DOHH2 (cell line): ENCODE measurements at regions not wholly inside any gene's neighbourhood (a gene's known extent, or its start where the extent isn't known, plus 50 kb on each side); places are given as distances from the start of the nearest gene placed in this dataset.
"Not testable (repeated sequence)": the region's sequence is repeated elsewhere in the genome, so short reads cannot be mapped to it uniquely, and the experiment has no call there.

Experiments
- H3F3A ChIP-seq: fragments of 200-600 bp; sonication (generic), shearing (Covaris generic); 2 replicates; pipeline ENCODE4 v1.6.0; 2016; ENCODE audit warnings: antibody characterized with exemption, mild to moderate bottlenecking; ENCODE audit not compliant: control insufficient read depth, insufficient read depth
- H3K27ac ChIP-seq: fragments of 200-600 bp; sonication (generic); 2 replicates; pipeline ENCODE4 v1.5.1; 2014; ENCODE audit warnings: low read depth, mild to moderate bottlenecking, low read length, moderate library complexity
- H3K27me3 ChIP-seq: fragments of 200-600 bp; sonication (generic); 2 replicates; pipeline ENCODE4 v1.6.1; 2014; ENCODE audit warnings: mild to moderate bottlenecking, low read length, mixed read lengths; ENCODE audit not compliant: control insufficient read depth
- H3K36me3 ChIP-seq: fragments of 200-600 bp; sonication (generic); 2 replicates; pipeline ENCODE4 v1.6.1; 2014; ENCODE audit warnings: mild to moderate bottlenecking, low read length, moderate library complexity, mixed read lengths; ENCODE audit not compliant: control insufficient read depth
- H3K4me1 ChIP-seq: fragments of 200-600 bp; sonication (generic); 2 replicates; pipeline ENCODE4 v1.6.1; 2014; ENCODE audit warnings: mild to moderate bottlenecking, low read length, mixed read lengths; ENCODE audit not compliant: control insufficient read depth
- H3K4me2 ChIP-seq: fragments of 200-600 bp; sonication (generic); 2 replicates; pipeline ENCODE4 v1.6.0; 2014; ENCODE audit warnings: mild to moderate bottlenecking, low read length, moderate library complexity
- H3K4me3 ChIP-seq: fragments of 200-600 bp; sonication (generic); 2 replicates; pipeline ENCODE4 v1.5.1; 2014; ENCODE audit warnings: mild to moderate bottlenecking, low read length, mixed read lengths
- H3K79me2 ChIP-seq: fragments of 200-600 bp; sonication (generic); 2 replicates; pipeline ENCODE4 v1.6.1; 2014; ENCODE audit warnings: mild to moderate bottlenecking, low read length, mixed read lengths; ENCODE audit not compliant: control insufficient read depth
- H3K9me2 ChIP-seq: fragments of 200-600 bp; sonication (generic); replicated peaks from 2 replicates; pipeline ENCODE4 v1.6.1; 2014; ENCODE audit warnings: mild to moderate bottlenecking, low read length, mixed read lengths; ENCODE audit not compliant: control insufficient read depth
- H3K9me3 ChIP-seq: fragments of 200-600 bp; sonication (generic); 2 replicates; pipeline ENCODE4 v1.6.1; 2014; ENCODE audit warnings: antibody characterized with exemption, low read length, mixed read lengths; ENCODE audit not compliant: control insufficient read depth, insufficient read depth
- H4K20me1 ChIP-seq: fragments of 200-600 bp; sonication (generic); 2 replicates; pipeline ENCODE4 v1.6.0; 2014; ENCODE audit warnings: low read depth, mild to moderate bottlenecking, antibody characterized with exemption, low read length, moderate library complexity; ENCODE audit not compliant: control insufficient read depth, insufficient read depth
- EZH2phosphoT487 ChIP-seq: fragments of 200-600 bp; sonication (generic); IDR thresholded peaks from 2 replicates; pipeline ENCODE4 v1.6.1; 2017; ENCODE audit warnings: borderline replicate concordance, mild to moderate bottlenecking, antibody characterized with exemption, low read length, moderate library complexity, mixed read lengths
- TF ChIP-seq, protein P1 (sequence below): fragments of 200-600 bp; sonication (generic); IDR thresholded peaks from one replicate; pipeline ENCODE4 v1.5.1; 2014; ENCODE audit warnings: antibody characterized with exemption, mild to moderate bottlenecking, low read depth, low read length; ENCODE audit not compliant: poor library complexity, severe bottlenecking

DNA sequence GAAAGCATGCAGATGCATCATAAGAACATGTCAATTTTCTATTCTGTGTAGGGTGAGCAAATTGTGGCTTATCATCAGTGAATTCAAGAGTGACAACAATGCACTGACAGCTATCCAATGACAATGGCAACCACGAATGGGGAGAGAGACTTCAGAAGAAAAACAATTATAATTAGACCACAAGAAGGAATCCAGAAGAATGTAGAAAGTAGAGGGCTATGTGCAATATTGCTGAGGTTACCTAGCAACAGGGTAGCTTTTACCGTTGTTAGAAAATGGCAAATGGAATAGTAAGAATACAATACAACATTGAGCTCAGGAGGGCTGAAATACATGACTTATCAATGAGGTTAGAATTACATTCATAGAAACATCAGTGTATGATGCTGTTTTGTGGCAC, 71.1 kb upstream of the SESTD1 start:
- Histone ChIP-seq H3K4me1 (peaks cover 7% of the 10 kb centered on the region; the same call in 1 of the 2 replicates), H4K20me1 (no peaks in the 10 kb centered on the region), H3F3A (no peaks in the 10 kb centered on the region), H3K4me2 (no peak overlapping the region), H3K4me3 (no peak overlapping the region), H3K27me3 (peaks cover 11% of the 10 kb centered on the region; the same call in 1 of the 2 replicates), H3K79me2 (no peaks in the 10 kb centered on the region), H3K9me2 (no peaks in the 10 kb centered on the region), H3K36me3 (no peaks in the 10 kb centered on the region), H3K9me3 (peaks cover under 1% of the 10 kb centered on the region), H3K27ac (no peak overlapping the region)
- TF ChIP-seq, protein P1, sequence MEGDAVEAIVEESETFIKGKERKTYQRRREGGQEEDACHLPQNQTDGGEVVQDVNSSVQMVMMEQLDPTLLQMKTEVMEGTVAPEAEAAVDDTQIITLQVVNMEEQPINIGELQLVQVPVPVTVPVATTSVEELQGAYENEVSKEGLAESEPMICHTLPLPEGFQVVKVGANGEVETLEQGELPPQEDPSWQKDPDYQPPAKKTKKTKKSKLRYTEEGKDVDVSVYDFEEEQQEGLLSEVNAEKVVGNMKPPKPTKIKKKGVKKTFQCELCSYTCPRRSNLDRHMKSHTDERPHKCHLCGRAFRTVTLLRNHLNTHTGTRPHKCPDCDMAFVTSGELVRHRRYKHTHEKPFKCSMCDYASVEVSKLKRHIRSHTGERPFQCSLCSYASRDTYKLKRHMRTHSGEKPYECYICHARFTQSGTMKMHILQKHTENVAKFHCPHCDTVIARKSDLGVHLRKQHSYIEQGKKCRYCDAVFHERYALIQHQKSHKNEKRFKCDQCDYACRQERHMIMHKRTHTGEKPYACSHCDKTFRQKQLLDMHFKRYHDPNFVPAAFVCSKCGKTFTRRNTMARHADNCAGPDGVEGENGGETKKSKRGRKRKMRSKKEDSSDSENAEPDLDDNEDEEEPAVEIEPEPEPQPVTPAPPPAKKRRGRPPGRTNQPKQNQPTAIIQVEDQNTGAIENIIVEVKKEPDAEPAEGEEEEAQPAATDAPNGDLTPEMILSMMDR, result no peak
- no peak for TF ChIP-seq EZH2phosphoT487

DNA sequence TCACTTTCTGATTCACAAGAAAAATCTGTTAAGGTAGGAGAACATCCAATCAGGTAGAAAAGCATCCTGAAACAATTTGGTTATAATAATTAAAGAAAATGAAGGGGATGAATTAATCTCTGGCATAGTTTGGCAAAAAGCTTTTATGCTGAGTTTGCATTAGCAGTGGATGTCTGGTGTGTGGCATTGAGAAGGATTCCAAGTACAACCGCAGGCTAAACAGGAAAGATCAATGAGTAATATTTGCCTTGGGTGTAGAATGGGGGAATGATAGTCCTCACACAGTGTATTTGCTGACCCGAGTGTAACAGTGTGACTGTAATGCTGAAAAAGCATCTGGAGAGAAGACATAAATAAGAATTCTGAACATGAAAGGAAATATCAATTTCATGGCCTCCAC, 68.3 kb upstream of the SESTD1 start:
- Histone ChIP-seq H4K20me1 (no peaks in the 10 kb centered on the region), H3K9me2 (no peaks in the 10 kb centered on the region), H3K4me1 (peaks cover 12% of the 10 kb centered on the region; the same call in 1 of the 2 replicates), H3K27ac (no peak overlapping the region), H3K4me3 (no peak overlapping the region), H3K9me3 (peaks cover 10% of the 10 kb centered on the region), H3K4me2 (no peak overlapping the region), H3K79me2 (no peaks in the 10 kb centered on the region), H3K36me3 (no peaks in the 10 kb centered on the region), H3K27me3 (peaks cover 11% of the 10 kb centered on the region; the same call in 1 of the 2 replicates), H3F3A (no peaks in the 10 kb centered on the region)
- TF ChIP-seq, protein P1, result no peak
- TF ChIP-seq EZH2phosphoT487, result no peak

DNA sequence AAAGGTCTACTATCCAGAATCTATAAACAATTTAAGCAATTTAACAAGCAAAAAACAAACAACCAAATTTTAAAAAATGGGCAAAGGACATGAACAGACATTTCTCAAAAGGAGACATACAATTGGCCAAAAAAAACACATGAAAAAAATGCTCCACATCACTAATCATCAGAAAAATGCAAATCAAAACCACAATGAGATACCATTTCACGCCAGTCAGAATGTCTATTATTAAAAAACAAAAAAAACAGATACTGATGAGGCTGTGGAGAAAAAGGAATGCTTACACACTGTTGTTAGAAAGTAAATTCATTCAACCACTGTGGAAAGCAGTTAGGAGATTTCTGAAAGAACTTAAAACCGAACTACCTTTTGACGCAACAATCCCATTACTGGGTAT, 66.4 kb upstream of the SESTD1 start:
- H3K79me2 ChIP-seq, result no peaks in the 10 kb centered on the region
- H3K27ac ChIP-seq, result no peak overlapping the region
- no peak for TF ChIP-seq EZH2phosphoT487
- TF ChIP-seq, protein P1, result no peak
- H3K4me1 ChIP-seq, result peaks cover 12% of the 10 kb centered on the region; the same call in 1 of the 2 replicates
- H4K20me1 ChIP-seq, result no peaks in the 10 kb centered on the region
- H3K4me3 ChIP-seq, result no peak overlapping the region
- peaks cover 10% of the 10 kb centered on the region for H3K9me3 ChIP-seq
- no peaks in the 10 kb centered on the region for H3F3A ChIP-seq
- peaks cover 11% of the 10 kb centered on the region; the same call in 1 of the 2 replicates for H3K27me3 ChIP-seq
- H3K4me2 ChIP-seq, result no peak overlapping the region
- H3K36me3 ChIP-seq, result no peaks in the 10 kb centered on the region
- H3K9me2 ChIP-seq, result no peaks in the 10 kb centered on the region

DNA sequence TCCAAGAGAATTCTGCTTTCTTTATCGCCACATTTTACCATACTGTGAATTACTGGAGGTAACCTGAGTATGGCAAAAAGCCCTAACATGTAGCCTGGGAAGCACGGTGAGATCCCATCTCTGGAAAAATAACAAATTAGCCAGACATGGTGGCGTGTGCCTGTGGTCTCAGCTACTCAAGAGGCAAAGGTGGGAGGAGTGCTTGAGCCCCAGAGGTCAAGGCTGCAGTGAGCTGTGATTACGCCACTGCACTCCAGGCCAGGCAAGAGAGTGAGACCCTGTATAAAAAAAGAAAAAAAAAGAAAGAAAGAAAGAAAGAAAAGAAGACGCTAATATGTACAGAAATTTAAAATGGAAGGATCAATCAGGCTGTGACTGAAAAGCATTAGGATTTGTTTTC, 57.7 kb upstream of the SESTD1 start:
- H3K27ac ChIP-seq, result no peak overlapping the region
- no peaks in the 10 kb centered on the region for H3K79me2 ChIP-seq
- H3F3A ChIP-seq, result no peaks in the 10 kb centered on the region
- TF ChIP-seq EZH2phosphoT487, result no peak
- TF ChIP-seq, protein P1, result no peak
- no peaks in the 10 kb centered on the region for H3K4me1 ChIP-seq
- H3K27me3 ChIP-seq, result no peaks in the 10 kb centered on the region
- no peak overlapping the region for H3K4me3 ChIP-seq
- no peaks in the 10 kb centered on the region for H3K9me3 ChIP-seq
- no peaks in the 10 kb centered on the region for H3K9me2 ChIP-seq
- H3K4me2 ChIP-seq, result no peak overlapping the region
- no peaks in the 10 kb centered on the region for H3K36me3 ChIP-seq
- no peaks in the 10 kb centered on the region for H4K20me1 ChIP-seq

DNA sequence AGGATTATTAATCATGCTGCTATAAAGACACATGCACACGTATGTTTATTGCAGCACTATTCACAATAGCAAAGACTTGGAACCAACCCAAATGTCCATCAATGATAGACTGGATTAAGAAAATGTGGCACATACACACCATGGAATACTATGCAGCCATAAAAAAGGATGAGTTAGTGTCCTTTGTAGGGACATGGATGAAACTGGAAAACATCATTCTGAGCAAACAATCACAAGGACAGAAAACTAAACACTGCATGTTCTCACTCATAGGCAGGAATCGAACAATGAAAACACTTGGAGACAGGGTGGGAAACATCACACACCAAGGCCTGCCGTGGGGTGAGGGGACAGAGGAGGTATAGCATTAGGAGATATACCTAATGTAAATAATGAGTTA, 56.4 kb upstream of the SESTD1 start:
- H3K4me2 ChIP-seq, H3K4me1 ChIP-seq, H3K79me2 ChIP-seq: not testable (repeated sequence)

More for the DNA sequence above, 56.4 kb upstream of the SESTD1 start:
- H3F3A ChIP-seq, H3K9me3 ChIP-seq, H3K9me2 ChIP-seq, H3K36me3 ChIP-seq, H3K27ac ChIP-seq, H4K20me1 ChIP-seq, H3K4me3 ChIP-seq, H3K27me3 ChIP-seq: not testable (repeated sequence)
